Fibroblast of the aortic adventitia (primary cell): ENCODE measurements at regions not wholly inside any gene's neighbourhood (a gene's known extent, or its start where the extent isn't known, plus 50 kb on each side); places are given as distances from the start of the nearest gene placed in this dataset.

ENCODE experiments used
- DNase-seq: peaks from one replicate; pipeline ENCODE4 v3.0.0-alpha.2; 2010; ENCODE audit warnings: low read depth
- H3K4me3 ChIP-seq: 2 replicates; pipeline ENCODE4 v1.5.1; 2011; ENCODE audit warnings: low read depth, mild to moderate bottlenecking, control low read depth, low read length, moderate library complexity
- CTCF ChIP-seq: IDR thresholded peaks from 2 replicates; pipeline ENCODE4 v1.5.1; 2011; ENCODE audit warnings: mild to moderate bottlenecking, low read length, control low read depth, inconsistent platforms; ENCODE audit not compliant: insufficient read depth

DNA sequence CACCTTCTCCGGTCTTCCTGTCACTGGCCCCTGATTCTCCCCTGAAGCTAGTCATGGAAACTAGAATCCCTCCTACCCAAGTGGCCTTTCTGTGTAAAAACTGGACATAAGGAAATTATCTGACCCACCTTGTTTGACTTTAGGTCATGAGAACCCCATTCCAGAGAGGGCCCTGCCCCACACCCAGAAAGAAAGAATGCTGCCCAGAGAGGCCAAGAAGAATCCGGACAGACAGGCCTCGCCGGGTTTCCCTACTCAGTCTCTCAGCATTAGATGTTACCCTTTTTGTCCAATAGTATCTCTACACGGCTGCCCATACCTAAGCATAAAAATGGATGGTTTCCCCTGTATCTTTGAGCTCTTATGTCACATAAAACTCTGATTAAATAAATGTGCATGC lies 83.3 kb upstream of the HELT start:
- no peak for TF ChIP-seq CTCF

DNA sequence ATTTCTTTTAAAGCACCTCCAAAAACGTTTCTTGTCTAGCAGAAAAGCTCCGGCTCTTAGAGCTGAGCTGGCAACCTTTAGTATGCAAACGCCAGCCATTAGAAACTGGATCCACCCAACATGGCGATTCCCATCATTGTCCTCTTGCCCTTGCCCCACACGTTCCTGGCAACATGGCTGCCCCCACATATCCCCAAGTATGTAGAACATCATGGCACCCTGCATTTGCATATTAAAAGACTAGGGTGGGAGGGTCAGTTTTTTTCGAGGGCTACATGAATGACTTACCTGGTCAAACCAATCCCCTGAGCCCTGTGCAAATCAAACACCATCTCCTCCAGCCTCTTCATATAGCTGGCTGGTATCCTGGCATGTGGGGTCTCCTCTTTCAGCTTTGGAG lies 82.2 kb upstream of the HELT start:
- no peak for TF ChIP-seq CTCF
- no peak for DNase-seq
- no peak overlapping the region for H3K4me3 ChIP-seq

More for the DNA sequence above, 83.3 kb upstream of the HELT start:
- no peak overlapping the region for H3K4me3 ChIP-seq
- DNase-seq: no peak

GRCh38 chr4:184937030-184937710 lies 81.1 kb upstream of the HELT start:
- no peak overlapping the region for H3K4me3 ChIP-seq
- no peak for DNase-seq
- no peak for TF ChIP-seq CTCF

DNA sequence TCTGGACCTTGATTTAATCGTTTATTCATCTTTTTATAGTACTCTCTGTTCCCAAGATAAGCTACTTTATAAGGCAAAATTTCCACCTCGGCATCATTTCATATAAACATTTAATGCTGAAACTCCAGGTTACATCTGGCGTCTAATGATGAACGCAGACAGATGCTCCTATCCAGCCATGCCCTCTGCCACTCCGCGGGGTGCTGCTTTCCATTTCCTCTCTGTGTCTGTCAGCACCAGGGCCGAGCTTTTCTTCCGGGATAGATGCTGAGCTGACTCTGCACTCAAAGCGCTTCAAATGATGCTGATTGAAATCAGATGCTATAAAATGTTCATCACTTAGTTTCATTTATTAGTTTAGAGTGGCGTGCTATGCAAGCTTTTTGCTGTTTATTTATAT lies 80.5 kb upstream of the HELT start:
- no peak overlapping the region for H3K4me3 ChIP-seq
- DNase-seq: no peak
- TF ChIP-seq CTCF: no peak

- no peak for TF ChIP-seq CTCF
- no peak overlapping the region for H3K4me3 ChIP-seq
- no peak for DNase-seq
Measured at GRCh38 chr4:184938871-184939270, 79.4 kb upstream of the HELT start.

DNA sequence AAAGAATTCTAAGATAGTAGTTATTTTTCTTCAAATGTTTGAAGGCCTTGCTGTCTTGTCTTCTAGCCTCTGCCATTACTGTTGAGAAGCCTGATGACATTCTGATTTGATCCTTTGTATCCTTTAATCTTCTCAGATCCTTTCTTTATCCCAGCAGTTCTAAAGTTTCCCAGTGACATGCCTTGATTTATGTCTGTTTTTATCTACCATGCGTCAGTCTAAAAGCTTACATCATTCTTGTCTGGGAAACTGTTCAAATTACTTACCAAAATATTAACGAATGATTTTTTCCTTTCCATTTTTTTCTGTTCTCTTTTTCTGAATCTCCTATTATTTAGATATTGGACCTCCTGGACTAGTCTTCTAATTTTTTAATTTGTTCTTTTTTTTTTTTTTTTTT lies 78.3 kb upstream of the HELT start:
- no peak for DNase-seq
- H3K4me3 ChIP-seq: no peak overlapping the region
- no peak for TF ChIP-seq CTCF

- no peak for TF ChIP-seq CTCF
- no peak overlapping the region for H3K4me3 ChIP-seq
- no peak for DNase-seq
Measured at GRCh38 chr4:184940500-184940899, 77.8 kb upstream of the HELT start.
